HTR-8/SVneo (cell line): ENCODE measurements at regions not wholly inside any gene's neighbourhood (a gene's known extent, or its start where the extent isn't known, plus 50 kb on each side); places are given as distances from the start of the nearest gene placed in this dataset.

ENCODE experiments used
- DNase-seq: peaks from one replicate; pipeline ENCODE4 v3.0.0; 2011; ENCODE audit warnings: low spot score, mixed read lengths; ENCODE audit not compliant: insufficient read length
- FAIRE-seq: peaks from 2 replicates; lab custom pipeline; 2011; peaks lifted over from hg19 to GRCh38; lab: Jason Lieb, UNC

DNA sequence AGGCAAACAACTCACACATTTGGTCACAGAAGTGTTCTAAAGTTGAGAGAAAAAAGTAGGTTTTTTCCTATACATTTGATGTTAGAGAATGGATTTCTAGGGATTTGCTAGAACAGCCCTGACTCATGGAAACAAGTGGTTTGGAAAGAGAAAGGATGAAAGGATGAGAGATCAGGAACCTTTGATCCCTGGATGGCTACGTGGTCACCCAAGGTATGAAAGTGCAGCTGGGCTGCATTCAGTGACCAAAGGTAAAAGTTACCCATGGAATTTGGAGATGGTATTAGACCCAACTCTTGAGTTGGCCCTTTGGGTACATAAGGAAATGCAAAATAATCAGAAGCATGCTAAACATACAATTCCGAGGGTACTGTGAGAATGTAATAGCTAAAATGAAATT, 61.3 kb upstream of the SPIN1 start:
- FAIRE-seq (no peak), DNase-seq (no peak)

DNA sequence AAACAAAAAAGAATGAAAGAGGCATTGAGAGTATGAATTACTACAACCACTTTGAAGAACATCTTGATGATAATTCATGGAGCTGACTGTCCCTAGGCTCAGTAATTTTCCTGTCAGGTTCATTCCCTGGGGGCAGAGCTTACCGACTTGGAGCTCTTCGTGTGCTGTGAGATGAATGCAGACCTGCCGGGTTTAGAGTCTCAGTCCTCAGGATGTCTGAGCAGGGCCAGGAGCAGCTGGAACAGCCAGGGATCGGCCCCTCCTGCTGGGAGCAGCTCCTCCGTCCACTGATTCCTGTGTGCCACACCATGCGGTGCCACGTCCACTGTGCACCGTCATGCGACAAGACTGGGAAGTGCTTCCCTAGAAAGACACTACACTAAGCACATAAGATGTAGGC, 62.2 kb upstream of the SPIN1 start:
- FAIRE-seq: no peak
- DNase-seq: no peak

GRCh38 chr9:88322906-88323566, 65.2 kb upstream of the SPIN1 start:
- no peak for DNase-seq
- no peak for FAIRE-seq

- DNase-seq (no peak), FAIRE-seq (no peak)
Observed at GRCh38 chr9:88321764-88322163, 66.5 kb upstream of the SPIN1 start.

GRCh38 chr9:88320748-88321415, 67.4 kb upstream of the SPIN1 start:
- DNase-seq (no peak), FAIRE-seq (no peak)

DNA sequence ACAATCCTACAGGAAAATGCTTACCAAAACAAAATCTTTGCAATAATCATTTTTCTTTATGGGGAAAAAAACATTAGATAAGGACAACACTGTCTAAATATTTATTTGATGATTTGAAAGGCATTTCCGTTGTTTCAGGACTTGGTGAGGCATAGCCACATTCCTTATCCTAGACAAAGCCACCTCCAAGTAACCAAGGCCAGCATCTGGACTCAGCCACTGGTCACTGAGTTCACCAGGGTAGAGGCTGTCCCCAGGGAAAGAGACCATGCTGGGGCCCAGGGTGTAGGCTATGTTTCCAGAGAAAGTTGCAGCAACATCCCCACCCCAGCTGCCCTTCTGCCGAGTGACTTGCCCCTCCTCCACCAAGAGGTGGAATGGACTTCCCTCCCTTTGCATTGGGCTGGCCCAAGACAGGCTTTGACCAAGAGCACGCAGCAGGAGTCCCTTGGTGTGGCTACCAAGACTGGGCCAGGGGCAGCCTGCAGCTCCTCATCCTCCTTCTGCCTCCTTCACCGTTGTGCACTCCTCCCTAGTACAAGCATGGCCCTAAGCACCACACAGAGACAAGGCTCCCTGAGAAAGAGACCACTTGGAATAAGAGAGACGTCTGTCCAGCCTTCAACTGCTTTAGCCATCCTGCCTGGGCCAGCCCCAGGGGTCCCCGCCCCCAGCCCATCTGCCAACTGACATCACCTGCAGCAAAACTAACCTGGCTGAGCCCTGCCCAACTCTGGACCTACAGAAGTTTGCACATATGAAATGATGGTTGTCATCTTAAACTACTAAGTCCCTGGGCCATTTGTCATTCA, 68.1 kb upstream of the SPIN1 start:
- no peak for FAIRE-seq
- DNase-seq: peak; percentile 18

DNA sequence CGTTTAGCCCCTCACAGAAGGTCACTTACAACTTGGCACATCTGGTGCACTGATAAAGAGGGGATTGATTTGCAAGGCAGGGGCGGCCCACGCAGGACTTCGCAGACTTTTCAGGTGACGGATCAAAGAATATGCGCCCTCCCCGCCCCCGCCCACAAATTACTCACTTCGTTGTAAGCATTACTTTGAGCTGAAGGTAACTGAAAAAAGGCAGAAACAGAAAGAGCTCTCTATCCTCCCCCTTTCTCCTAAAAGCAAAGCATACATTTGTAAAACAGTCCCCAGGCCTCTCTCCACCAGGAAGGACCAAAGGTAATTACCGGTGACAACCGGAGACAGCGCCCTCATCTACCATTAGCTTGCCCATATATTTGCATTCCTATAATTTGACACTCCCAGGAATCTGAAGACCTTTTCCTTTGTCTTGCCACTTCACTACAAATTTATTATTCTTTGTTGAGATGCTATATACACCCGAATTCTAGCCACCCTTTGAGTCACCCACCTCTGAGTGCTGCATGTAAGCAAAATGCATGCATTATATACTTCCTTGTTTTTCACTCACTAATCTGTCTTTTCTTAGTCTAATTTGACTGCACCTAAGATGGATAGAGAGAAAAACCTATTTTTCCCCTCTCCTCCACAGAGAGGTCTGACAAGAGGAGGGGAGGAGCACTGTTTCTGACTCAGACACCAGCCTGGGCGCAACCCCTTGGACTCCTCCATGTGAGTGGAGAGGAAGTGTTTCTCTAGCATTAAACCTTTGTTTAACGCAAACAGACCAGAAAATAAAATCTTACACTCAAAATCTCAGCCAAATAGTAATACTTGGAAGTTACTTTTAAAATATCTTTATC, 74.7 kb upstream of the SPIN1 start:
- DNase-seq: no peak

DNA sequence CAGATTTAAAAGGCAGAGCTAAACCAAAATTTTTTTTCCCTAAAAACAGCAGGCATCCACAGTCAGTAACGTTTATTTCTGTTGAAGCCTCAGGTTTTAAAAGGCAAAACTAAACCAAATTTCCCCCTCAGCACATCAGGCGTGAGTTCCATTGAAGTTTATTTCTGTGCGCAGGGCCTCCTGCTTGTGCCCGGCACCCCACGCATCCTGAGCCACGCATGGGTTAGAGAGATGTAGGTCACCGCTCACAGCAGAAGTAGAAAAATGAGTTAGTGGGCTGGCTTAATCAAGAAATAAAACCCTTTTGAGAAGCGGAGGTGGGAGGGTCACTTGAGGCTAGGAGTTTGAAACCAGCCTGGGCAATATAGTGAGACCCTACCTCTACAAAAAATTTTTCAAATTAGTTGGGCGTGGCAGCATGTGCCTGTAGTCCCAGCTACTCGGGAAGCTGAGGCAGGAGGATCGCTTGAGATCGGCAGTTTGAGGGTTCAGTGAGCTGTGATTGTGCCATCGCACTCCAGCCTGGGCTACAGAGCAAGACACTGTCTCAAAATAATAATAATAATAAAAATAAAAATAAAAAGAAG, 75.6 kb upstream of the SPIN1 start:
- DNase-seq (no peak), FAIRE-seq (no peak)

More for the DNA sequence above, 74.7 kb upstream of the SPIN1 start:
- no peak for FAIRE-seq

DNA sequence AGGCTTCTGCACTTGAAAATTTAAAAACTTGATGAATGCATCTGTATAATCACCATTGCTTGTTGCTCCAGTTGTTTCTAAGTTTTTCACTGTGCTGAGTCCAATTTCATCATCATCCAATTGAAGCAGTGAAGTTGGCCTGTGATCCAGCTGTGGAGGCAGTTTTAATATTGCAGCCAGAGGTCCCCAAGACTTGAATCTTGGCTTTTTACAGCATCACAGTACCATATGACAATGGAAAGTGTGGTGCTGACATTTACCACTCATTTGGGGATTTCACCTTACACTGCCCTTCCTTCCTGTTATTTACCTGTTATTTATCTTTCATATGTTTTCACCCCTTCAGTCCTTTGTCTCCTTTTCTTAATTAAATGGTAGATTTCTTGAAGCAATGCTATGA, 76.2 kb upstream of the SPIN1 start:
- FAIRE-seq (no peak), DNase-seq (no peak)

DNA sequence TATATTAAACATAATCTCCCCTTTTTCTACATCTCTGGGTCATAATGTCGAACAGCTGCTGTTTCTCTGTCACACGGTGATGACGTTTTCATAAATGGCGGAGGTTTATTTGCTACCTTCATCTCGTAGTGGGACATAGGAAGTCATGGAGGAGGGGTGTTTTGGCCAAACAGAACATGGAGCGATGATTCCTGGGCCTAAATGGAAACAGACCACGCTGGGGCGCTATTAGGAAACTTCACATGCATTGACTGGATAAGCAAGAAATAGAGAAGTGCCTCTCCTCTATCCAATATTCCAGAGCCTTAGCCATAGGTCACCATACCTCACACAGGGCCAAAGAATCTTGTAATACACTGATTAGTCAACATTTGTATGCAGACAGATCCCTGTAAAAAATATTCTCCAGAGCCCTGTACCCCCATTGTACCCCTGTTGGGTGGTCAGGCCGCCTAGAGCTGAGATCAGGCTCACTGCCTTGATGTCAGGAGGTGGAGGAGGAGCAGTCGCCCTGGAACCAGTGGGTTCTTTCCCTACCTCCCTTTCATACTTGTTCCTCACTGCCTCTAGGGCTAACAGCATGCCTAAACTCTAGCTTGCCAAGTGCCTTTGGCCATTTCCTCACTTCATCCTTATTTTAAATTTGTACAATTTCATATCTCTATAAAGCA, 77.8 kb upstream of the SPIN1 start:
- FAIRE-seq: no peak

DNA sequence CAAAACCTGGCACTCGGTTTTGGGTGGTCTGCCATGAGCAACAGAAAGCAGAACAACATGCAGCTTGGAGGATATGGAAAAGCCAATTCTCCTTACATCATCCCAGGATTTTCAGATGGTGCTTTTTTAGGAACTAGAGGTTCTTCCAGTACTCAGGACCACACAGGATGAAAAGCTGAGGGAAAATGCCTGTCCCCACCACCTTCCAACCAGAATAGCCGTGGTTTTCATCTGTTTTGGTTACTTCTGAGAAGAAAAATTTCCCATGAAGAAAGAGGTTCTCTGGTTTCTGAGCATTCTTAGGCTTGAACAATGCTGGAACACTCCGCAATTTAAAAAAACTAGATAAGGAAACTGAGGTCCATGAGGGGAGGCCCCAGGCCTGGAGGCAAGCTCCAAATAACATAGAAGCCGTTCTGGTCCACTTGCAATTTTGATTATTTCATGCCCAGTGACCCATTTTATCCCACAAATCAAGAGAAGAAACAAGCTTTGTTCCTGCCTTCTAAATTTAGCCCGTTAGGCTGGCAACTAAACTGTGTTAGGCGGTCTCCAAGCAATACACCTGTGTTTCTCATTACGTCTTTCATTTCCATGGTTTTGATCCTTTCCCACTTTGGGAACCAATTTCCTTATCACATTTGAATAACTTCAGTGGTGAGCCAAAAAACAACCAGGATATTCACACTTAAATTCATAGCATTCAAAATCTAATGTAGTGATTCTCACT, 79.2 kb upstream of the SPIN1 start:
- no peak for FAIRE-seq

More for the DNA sequence above, 77.8 kb upstream of the SPIN1 start:
- DNase-seq: no peak

DNA sequence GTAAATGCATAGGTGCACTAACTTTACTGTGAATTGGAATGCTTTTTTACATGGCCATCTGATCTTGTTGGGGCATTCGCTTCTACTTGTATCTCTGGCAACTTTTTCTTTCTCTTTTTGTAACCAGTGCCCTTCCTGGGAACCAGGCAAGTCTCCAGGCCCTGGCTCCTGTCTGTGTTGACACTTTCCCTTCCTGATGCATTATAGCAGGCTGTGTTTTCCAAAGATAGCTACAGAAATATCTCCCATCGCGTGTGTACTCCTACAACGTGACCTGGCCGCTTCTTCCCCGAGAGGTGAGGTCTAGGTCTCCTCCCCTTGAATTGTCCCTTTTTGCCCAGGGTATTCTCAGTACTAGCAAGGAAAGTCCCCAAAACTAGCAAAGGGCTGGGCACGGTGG, 81.1 kb upstream of the SPIN1 start:
- FAIRE-seq (no peak), DNase-seq (no peak)

More for the DNA sequence above, 79.2 kb upstream of the SPIN1 start:
- DNase-seq: no peak

- DNase-seq: no peak
- no peak for FAIRE-seq
Observed at GRCh38 chr9:88303721-88304451, 84.4 kb upstream of the SPIN1 start.

GRCh38 chr9:88302579-88303324, 85.5 kb upstream of the SPIN1 start:
- FAIRE-seq: no peak
- DNase-seq: no peak

DNA sequence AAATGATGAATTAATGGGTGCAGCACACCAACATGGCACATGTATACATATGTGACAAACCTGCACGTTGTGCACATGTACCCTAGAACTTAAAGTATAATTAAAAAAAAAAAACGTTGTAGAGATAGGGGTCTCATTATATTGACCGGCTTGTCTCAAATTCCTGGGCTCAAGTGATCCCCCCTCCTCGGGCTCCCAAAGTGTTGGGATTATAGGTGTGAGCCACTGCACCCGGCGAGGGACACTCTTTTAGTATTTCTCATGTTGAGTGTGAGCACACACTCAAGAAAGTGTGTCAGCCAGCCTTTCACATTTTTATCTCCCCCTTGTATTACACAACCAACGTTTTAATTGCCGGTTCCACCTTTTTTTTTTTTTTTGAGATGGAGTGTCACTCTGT, 87.7 kb upstream of the SPIN1 start:
- FAIRE-seq: no peak
- no peak for DNase-seq

- FAIRE-seq: no peak
- no peak for DNase-seq
Observed at GRCh38 chr9:88291856-88292255, 96.4 kb upstream of the SPIN1 start.

GRCh38 chr9:88291056-88291455, 97.2 kb upstream of the SPIN1 start:
- DNase-seq (no peak), FAIRE-seq (no peak)
